Sciatic nerve (tissue), 2 donors: ENCODE measurements at regions not wholly inside any gene's neighbourhood (a gene's known extent, or its start where the extent isn't known, plus 50 kb on each side); places are given as distances from the start of the nearest gene placed in this dataset.
"Not testable (repeated sequence)": the region's sequence is repeated elsewhere in the genome, so short reads cannot be mapped to it uniquely, and the experiment has no call there.

ENCODE experiments used
- ATAC-seq: fragments of 200-7000 bp; cut with Tn5 transposase; one replicate; pipeline ENCODE4 v1.9.1; 2020; ENCODE audit warnings: mild to moderate bottlenecking, moderate library complexity
- DNase-seq: peaks from one replicate; pipeline ENCODE4 v3.0.0-alpha.2; 2020; ENCODE audit warnings: low spot score
- intact Hi-C: fragments of 100-400 bp; cut with DNase I; formaldehyde crosslinking; loops from one replicate; pipeline ENCODE4 v1.14.2; 2022
- donor health status: DM: no; HTN: no; CAD: no.
- donor health status: DM: no; HTN: no; CAD: no.

GRCh38 chr16:5790512-5790911 is 692.9 kb upstream of the EEF2KMT start:
- no peak for ATAC-seq
- no peak for DNase-seq
- intact Hi-C loops, result no loop called here

DNA sequence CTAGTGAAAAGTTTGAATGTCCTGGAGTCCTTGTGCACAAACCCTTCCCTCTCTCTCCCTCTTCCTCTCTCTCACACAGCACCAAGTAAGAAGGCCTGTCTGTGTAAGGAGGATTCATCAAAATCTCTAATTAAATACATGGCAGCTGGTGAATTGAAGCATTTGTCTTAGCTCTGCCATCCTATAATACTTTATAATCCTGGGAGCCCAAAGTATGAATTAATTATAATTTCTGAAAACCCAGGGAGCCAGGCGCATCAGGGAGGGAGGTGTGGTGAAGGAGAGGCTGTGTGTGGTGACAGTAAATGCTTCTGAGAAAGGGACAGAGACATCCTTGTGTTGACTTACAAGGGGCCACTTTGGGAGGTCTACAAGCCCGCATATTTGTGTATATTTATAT is 691.4 kb upstream of the EEF2KMT start:
- intact Hi-C loops, result no loop called here
- DNase-seq (no peak), ATAC-seq (no peak)

DNA sequence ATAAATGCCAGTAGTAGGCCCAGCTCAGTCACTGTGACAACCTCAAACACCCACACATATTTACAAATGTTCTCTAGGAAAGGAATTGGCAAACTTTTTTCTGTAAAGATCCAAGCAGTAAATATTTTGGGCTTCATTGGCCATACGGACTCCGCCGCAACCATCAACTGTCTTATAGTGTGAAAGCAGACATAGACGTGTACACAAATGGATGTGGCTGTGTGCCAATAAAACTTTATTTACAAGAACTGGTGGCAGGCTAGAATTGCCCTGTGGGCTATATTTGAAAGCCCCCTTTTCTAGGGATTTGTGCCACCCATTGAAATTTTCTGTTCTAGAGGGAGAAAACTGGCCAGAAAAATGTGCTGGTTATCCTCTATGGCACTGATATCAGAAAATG is 683.8 kb upstream of the EEF2KMT start:
- intact Hi-C loops, result no loop called here
- ATAC-seq (no peak), DNase-seq (no peak)

- intact Hi-C loops, result no loop called here
- no peak for DNase-seq
- ATAC-seq, result no peak
These were observed 679.3 kb upstream of the EEF2KMT start for GRCh38 chr16:5776876-5777275.

DNA sequence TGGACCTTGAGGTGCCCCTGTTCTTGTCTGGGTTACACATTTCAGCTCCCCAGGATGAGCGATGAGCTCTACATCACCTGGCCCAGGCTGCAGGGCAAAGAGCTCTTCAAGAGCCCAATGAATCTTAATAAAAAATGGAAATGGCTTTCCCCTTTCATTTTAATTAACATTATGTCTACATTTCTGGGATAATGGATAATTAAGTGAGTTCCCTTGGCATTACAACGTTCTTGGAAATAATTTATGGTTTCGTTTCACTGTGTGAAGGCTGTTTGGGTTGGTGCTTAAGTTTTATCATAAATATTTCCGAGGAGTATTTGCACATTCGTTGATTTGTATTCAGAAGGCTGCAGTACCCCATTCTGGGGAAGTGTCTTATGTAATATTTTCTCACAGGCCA is 678.3 kb upstream of the EEF2KMT start:
- DNase-seq (no peak), ATAC-seq (no peak)
- intact Hi-C loops, result no loop called here

DNA sequence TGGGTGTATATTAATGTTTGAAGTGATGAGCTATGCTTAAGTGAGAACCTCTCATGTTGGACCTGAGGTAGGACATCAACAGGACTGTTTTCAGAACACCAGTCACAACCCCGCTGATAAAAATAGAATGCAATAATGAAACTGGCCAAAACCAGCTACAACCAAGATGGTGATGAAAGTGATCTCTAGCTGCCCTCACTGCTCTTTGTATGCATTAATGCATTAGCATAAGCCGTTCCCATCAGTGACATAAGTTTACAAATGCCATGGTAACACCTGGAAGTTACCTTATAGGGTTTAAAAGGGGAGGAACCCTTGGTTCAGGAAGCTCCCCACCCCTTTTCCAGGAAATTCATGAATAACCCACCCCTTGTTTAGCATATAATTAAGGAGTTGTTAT is 672.5 kb upstream of the EEF2KMT start:
- no peak for DNase-seq
- intact Hi-C loops, result no loop called here
- no peak for ATAC-seq

DNA sequence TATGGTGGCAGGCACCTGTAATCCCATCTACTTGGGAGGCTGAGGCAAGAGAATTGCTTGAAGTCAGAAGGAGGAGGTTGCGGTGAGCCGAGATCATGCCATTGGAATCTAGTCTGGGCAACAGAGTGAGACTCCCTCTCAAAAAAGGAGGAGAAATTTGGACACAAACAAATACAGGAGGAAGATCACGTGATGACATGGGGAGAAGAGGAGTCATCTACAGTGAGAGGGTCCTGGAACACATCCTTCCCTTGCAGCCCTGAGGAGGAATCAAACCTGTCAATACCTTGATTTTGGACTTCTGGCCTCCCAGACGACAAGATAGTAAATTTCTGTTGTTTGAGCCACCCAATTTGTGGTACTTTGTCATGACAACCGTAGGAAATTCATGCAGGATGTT is 671.9 kb upstream of the EEF2KMT start:
- ATAC-seq (no peak), DNase-seq (no peak)
- intact Hi-C loops, result no loop called here

GRCh38 chr16:5768445-5768844 is 670.9 kb upstream of the EEF2KMT start:
- ATAC-seq (no peak), DNase-seq (no peak)
- intact Hi-C loops, result no loop called here

- no peak for ATAC-seq
- DNase-seq, result no peak
- intact Hi-C loops, result no loop called here
These were observed 665.6 kb upstream of the EEF2KMT start for GRCh38 chr16:5763176-5763575.

- DNase-seq, result no peak
- no peak for ATAC-seq
- intact Hi-C loops, result no loop called here
These were observed 664.8 kb upstream of the EEF2KMT start for GRCh38 chr16:5762362-5762761.

GRCh38 chr16:5761592-5761991 is 664.0 kb upstream of the EEF2KMT start:
- no peak for ATAC-seq
- DNase-seq, result no peak
- intact Hi-C loops, result no loop called here

DNA sequence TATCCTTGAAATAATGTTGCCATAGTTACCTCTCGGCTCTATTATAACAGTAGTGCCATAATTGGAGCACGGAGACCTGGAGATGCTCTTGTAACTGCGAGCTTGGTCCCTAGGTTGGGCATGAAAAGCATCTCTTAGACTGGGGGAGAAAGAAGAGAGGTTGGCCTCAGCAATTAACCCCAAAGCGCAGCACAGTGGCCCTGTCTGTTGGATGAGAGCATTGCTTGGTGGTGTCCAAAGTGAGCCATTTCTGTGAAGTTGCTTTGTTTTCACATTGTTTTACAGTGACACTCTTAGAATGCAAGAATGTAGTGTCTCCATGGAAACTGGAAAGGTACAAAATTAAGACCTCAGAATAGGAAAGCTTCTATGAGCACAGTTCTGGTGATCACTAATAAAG is 660.7 kb upstream of the EEF2KMT start:
- DNase-seq (no peak), ATAC-seq (no peak)
- intact Hi-C loops, result no loop called here

- ATAC-seq (no peak), DNase-seq (no peak)
- intact Hi-C loops, result no loop called here
These were observed 659.4 kb upstream of the EEF2KMT start for GRCh38 chr16:5756969-5757368.

- DNase-seq, result no peak
- ATAC-seq, result no peak
- intact Hi-C loops, result no loop called here
These were observed 655.8 kb upstream of the EEF2KMT start for GRCh38 chr16:5753381-5753780.

DNA sequence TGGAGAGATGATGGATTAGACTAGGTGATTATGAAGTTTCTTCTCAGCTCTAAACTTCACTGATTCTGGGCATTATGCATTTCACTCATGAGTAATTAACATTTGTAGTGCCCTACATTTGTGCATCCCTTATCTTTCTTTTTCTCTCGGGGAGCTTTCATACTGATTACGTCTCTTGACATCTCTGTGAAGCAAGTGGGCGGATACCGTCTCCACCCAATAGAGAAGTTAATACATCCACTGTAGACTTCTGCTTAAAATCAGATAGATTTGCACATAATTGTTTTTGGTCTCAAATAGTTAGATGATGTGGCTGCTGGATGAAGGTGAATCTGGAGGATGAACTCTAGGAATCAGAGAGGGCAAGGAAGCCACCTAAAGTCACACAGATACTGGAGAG is 653.6 kb upstream of the EEF2KMT start:
- ATAC-seq (no peak), DNase-seq (no peak)
- intact Hi-C loops, result no loop called here

DNA sequence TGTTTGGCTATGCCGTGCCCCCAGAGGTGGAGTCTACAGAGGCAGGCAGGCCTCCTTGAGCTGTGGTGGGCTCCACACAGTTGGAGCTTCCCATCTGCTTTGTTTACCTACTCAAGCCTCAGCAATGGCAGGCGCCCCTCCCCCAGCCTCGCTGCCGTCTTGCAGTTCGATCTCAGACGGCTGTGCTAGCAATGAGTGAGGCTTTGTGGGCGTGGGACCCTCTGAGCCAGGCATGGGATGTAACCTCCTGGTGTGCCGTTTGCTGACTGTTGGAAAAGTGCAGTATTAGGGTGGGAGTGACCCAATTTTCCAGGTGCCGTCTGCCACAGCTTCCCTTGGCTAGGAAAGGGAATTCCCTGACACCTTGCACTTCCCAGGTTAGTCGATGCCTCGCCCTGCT is 652.8 kb upstream of the EEF2KMT start:
- DNase-seq, ATAC-seq, intact Hi-C loops: not testable (repeated sequence)

DNA sequence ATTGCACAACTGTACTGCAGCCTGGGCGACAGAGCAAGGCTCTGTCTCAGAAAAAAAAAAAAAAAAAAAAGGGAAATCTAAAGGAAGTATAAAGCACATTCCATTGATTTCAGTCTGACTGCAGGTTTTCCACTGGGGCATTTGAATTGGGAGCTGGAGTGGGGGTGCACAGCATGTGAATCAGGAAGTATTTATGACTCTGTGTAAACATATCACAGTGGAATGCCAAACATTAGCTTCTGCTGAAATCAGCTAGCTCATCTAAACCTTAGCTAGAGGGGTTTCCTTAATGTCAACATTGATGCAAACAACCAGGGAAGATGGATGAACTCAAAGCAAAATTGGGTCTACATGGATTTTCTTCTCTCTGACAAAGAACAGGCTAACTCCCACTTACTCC is 641.0 kb upstream of the EEF2KMT start:
- DNase-seq, result no peak
- intact Hi-C loops, result no loop called here
- no peak for ATAC-seq

DNA sequence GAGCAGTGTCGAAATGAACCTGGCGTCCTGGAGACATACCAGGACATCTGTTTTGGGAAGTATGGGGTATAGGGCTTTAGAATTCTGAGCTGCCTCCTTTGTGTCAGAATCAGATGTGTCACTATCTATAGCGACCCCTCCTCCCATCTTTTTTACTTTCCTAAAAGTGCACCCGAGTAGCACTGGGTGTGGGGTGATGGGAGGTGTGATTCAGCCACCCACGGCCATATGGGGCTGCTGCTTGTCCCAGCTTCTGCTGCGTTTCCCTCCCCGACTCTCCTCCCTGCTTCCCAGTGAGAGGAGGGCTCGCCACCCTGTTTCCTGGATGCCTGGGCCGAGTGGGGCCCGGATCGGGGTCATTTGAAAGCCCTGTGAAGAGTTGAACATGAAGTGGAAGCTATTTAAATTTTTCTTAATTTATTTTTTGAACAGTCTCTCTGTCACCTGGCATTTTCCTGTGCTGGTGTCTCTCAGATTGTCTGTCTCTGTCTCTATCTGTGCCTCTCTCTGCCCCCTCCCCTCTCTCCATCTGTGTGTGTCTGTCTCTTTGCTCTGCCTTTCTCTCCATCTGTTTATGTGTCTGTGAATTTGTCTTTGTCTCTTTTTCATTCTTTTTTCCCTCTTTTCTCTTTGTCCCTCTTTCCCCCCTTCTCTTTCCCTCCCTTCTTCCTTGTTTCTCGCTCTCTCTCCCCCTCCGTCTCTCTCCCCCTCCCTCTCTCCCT is 638.8 kb upstream of the EEF2KMT start:
- intact Hi-C loops, result no loop called here
- DNase-seq (no peak), ATAC-seq (no peak)

DNA sequence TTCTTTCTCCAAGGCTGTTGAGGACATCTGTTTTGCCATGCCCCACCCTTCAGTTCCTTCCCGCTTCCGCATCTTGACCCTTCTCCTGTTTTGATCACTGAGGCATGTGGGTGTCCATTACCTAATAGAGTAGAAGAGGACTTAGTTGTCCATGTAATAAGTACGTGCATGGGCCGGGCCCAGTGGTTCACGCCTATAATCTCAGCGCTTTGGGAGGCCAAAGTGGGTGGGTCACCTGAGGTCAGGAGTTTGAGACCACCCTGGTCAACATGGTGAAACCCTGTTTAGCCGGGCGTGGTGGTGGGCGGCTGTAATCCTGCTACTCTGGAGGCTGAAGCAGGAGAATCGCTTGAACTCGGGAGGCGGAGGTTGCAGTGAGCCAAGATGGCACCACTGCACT is 637.8 kb upstream of the EEF2KMT start:
- intact Hi-C loops, result no loop called here
- no peak for ATAC-seq
- no peak for DNase-seq

- ATAC-seq, result no peak
- no peak for DNase-seq
- intact Hi-C loops, result no loop called here
These were observed 633.2 kb upstream of the EEF2KMT start for GRCh38 chr16:5730783-5731182.

GRCh38 chr16:5722116-5722619 is 624.6 kb upstream of the EEF2KMT start:
- intact Hi-C loops, result no loop called here

More at GRCh38 chr16:5722116-5722619, 624.6 kb upstream of the EEF2KMT start:
- DNase-seq (no peak), ATAC-seq (no peak)
